ENCODE measurements at regions not wholly inside any gene's neighbourhood (a gene's known extent, or its start where the extent isn't known, plus 50 kb on each side); places are given as distances from the start of the nearest gene placed in this dataset.

DNA sequence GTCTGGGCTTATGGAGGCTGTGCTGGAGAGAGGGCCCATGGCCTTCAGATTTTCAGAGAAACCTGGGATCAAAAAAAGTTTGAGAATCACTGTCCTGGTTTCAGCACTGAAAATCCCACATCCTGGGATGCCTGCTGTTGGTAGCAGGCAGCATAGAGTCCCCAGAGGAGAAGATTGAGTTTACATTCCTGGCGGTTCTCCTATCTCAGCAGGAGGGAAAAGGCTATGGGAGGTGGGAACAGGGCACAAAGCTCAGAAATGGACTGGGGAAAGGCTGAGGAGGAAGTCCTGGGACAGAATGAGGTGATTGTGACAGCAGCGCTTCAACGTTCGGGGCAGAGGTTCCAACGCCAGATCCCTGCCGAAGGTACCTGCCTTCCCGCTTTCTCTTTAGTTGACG is 103.4 kb downstream of the ETS2 start:
- DNase-seq (ENCODE audit: low read depth, low spot score) (no peak), FAIRE-seq (no peak), ATAC-seq (no peak)
- intact Hi-C loops (cut with micrococcal nuclease; ENCODE audit: unreplicated experiment) (no loop called here), in situ Hi-C loops (cut with MboI) (no loop called here)
- Histone ChIP-seq H3K9me3 (replicated peaks; ENCODE audit: control insufficient read depth, insufficient read depth, low read length) (no peaks in the 10 kb centered on the region), H3K4me1 (ENCODE audit: control insufficient read depth, insufficient read depth, low read length) (no peaks in the 10 kb centered on the region), H3K27ac (ENCODE audit: control insufficient read depth, insufficient read depth) (no peak overlapping the region), H3K36me3 (ENCODE audit: control insufficient read depth in 2 of 2, insufficient read depth in 2 of 2, low read length in 1 of 2) (no peaks in the 10 kb centered on the region), H4K20me1 (ENCODE audit: control insufficient read depth, insufficient read depth) (no peaks in the 10 kb centered on the region), H3K27me3 (replicated peaks in 1 of 2; ENCODE audit: control insufficient read depth in 2 of 2, insufficient read depth in 2 of 2, low read length in 1 of 2) (no peaks in the 10 kb centered on the region), H3K79me2 (ENCODE audit: control insufficient read depth, insufficient read depth, low read length) (no peaks in the 10 kb centered on the region), H3K4me2 (ENCODE audit: control insufficient read depth, insufficient read depth) (no peak overlapping the region), H3K9ac (ENCODE audit: control insufficient read depth, insufficient read depth, low read length) (no peak overlapping the region), H2AFZ (ENCODE audit: control insufficient read depth, low read depth, low read length) (no peak overlapping the region), H3K4me3 (no peak overlapping the region)
- CTCF ChIA-PET: no interaction called here
- WGBS (ENCODE audit: insufficient coverage, insufficient replicate concordance, low lambda C conversion rate, missing lambda C conversion rate): 67% methylated on average over 8 of the region's 8 CpGs
- RAD21 ChIA-PET (ENCODE audit: unreplicated experiment): no interaction called here
- SMC1A ChIA-PET (ENCODE audit: uncharacterized antibody, unreplicated experiment): no interaction called here
- POLR2A ChIA-PET: no interaction called here
- no TSS peak for BruUV-seq (replicated peaks)
- TF ChIP-seq, protein P1, sequence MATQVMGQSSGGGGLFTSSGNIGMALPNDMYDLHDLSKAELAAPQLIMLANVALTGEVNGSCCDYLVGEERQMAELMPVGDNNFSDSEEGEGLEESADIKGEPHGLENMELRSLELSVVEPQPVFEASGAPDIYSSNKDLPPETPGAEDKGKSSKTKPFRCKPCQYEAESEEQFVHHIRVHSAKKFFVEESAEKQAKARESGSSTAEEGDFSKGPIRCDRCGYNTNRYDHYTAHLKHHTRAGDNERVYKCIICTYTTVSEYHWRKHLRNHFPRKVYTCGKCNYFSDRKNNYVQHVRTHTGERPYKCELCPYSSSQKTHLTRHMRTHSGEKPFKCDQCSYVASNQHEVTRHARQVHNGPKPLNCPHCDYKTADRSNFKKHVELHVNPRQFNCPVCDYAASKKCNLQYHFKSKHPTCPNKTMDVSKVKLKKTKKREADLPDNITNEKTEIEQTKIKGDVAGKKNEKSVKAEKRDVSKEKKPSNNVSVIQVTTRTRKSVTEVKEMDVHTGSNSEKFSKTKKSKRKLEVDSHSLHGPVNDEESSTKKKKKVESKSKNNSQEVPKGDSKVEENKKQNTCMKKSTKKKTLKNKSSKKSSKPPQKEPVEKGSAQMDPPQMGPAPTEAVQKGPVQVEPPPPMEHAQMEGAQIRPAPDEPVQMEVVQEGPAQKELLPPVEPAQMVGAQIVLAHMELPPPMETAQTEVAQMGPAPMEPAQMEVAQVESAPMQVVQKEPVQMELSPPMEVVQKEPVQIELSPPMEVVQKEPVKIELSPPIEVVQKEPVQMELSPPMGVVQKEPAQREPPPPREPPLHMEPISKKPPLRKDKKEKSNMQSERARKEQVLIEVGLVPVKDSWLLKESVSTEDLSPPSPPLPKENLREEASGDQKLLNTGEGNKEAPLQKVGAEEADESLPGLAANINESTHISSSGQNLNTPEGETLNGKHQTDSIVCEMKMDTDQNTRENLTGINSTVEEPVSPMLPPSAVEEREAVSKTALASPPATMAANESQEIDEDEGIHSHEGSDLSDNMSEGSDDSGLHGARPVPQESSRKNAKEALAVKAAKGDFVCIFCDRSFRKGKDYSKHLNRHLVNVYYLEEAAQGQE (IDR thresholded peaks at IDR 0.05; ENCODE audit: low read depth, low read length): no peak
- TF ChIP-seq RAD21 (IDR thresholded peaks at IDR 0.05; ENCODE audit: insufficient read depth, low read depth, low read length): no peak
- no peak for TF ChIP-seq CREM (IDR thresholded peaks at IDR 0.05; ENCODE audit: low read depth)
- TF ChIP-seq CBX3 (IDR thresholded peaks at IDR 0.05; ENCODE audit: borderline replicate concordance, low read depth): no peak
- TF ChIP-seq IRF3 (IDR thresholded peaks at IDR 0.05): no peak
- no peak for TF ChIP-seq MYB (IDR thresholded peaks at IDR 0.05; ENCODE audit: borderline replicate concordance, low read depth, low read length)
- no peak for TF ChIP-seq TAF1 (IDR thresholded peaks at IDR 0.05; ENCODE audit: borderline replicate concordance, low read depth, low read length)
- no peak for TF ChIP-seq CUX1 (IDR thresholded peaks at IDR 0.05; ENCODE audit: insufficient replicate concordance, low read depth, low read length)
- TF ChIP-seq ZBED1 (IDR thresholded peaks at IDR 0.05; ENCODE audit: borderline replicate concordance): no peak
- TF ChIP-seq, protein P2, sequence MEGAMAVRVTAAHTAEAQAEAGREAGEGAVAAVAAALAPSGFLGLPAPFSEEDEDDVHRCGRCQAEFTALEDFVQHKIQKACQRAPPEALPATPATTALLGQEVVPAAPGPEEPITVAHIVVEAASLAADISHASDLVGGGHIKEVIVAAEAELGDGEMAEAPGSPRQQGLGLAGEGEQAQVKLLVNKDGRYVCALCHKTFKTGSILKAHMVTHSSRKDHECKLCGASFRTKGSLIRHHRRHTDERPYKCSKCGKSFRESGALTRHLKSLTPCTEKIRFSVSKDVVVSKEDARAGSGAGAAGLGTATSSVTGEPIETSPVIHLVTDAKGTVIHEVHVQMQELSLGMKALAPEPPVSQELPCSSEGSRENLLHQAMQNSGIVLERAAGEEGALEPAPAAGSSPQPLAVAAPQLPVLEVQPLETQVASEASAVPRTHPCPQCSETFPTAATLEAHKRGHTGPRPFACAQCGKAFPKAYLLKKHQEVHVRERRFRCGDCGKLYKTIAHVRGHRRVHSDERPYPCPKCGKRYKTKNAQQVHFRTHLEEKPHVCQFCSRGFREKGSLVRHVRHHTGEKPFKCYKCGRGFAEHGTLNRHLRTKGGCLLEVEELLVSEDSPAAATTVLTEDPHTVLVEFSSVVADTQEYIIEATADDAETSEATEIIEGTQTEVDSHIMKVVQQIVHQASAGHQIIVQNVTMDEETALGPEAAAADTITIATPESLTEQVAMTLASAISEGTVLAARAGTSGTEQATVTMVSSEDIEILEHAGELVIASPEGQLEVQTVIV (IDR thresholded peaks at IDR 0.05; ENCODE audit: borderline replicate concordance, partially characterized antibody): no peak
- no peak for TF ChIP-seq DPF2 (IDR thresholded peaks at IDR 0.05)

Measured in GM12878 (cell line).